H9 (cell line): ENCODE measurements at regions not wholly inside any gene's neighbourhood (a gene's known extent, or its start where the extent isn't known, plus 50 kb on each side); places are given as distances from the start of the nearest gene placed in this dataset.

Experiments used
- DNase-seq: peaks from one replicate; pipeline ENCODE4 v3.0.0-alpha.2; 2017
- H2AFZ ChIP-seq: one replicate; pipeline ENCODE4 v1.6.1; 2013; ENCODE audit warnings: mild to moderate bottlenecking, low read length, control low read depth, moderate library complexity
- H2AK5ac ChIP-seq: 2 replicates; pipeline ENCODE4 v1.6.1; 2013; ENCODE audit warnings: low read length, control low read depth, mixed read lengths; ENCODE audit not compliant: insufficient read length
- H2BK120ac ChIP-seq: one replicate; pipeline ENCODE4 v1.6.1; 2013; ENCODE audit warnings: low read depth, mild to moderate bottlenecking, low read length, control low read depth, inconsistent platforms; ENCODE audit not compliant: poor library complexity, severe bottlenecking
- H2BK12ac ChIP-seq: 2 replicates; pipeline ENCODE4 v1.6.1; 2013; ENCODE audit warnings: low read length, control low read depth, mixed read lengths, low read depth; ENCODE audit not compliant: insufficient read length
- H2BK15ac ChIP-seq: 2 replicates; pipeline ENCODE4 v1.6.1; 2013; ENCODE audit warnings: low read depth, low read length, control low read depth
- H2BK20ac ChIP-seq: one replicate; pipeline ENCODE4 v1.6.1; 2013; ENCODE audit warnings: low read depth, mild to moderate bottlenecking, low read length, control low read depth, inconsistent platforms; ENCODE audit not compliant: poor library complexity, severe bottlenecking
- H2BK5ac ChIP-seq: 2 replicates; pipeline ENCODE4 v1.6.1; 2013; ENCODE audit warnings: low read length, control low read depth, mixed read lengths; ENCODE audit not compliant: insufficient read length
- H3K14ac ChIP-seq: 2 replicates; pipeline ENCODE4 v1.6.1; 2013; ENCODE audit warnings: low read length, control low read depth; ENCODE audit not compliant: insufficient read depth
- H3K18ac ChIP-seq: 2 replicates; pipeline ENCODE4 v1.6.1; 2013; ENCODE audit warnings: low read depth, mild to moderate bottlenecking, mixed read lengths, low read length, control low read depth; ENCODE audit not compliant: insufficient read length
- H3K23ac ChIP-seq: 2 replicates; pipeline ENCODE4 v1.6.1; 2013; ENCODE audit warnings: low read length, control low read depth, mixed read lengths, low read depth; ENCODE audit not compliant: insufficient read length
- H3K23me2 ChIP-seq: 2 replicates; pipeline ENCODE4 v1.6.1; 2013; ENCODE audit warnings: low read depth, mild to moderate bottlenecking, mixed read lengths, low read length, control low read depth; ENCODE audit not compliant: insufficient read length, poor library complexity, severe bottlenecking
- H3K27ac ChIP-seq: 2 replicates; pipeline ENCODE4 v1.5.1; 2013; ENCODE audit warnings: low read length, control low read depth, mixed read lengths, low read depth; ENCODE audit not compliant: insufficient read length
- H3K27me3 ChIP-seq: 2 replicates; pipeline ENCODE4 v1.6.1; 2013; ENCODE audit warnings: low read length, control low read depth, inconsistent platforms; ENCODE audit not compliant: insufficient read depth
- H3K4ac ChIP-seq: 2 replicates; pipeline ENCODE4 v1.6.1; 2013; ENCODE audit warnings: low read depth, mild to moderate bottlenecking, control low read depth, inconsistent platforms, low read length, moderate library complexity
- H3K4me1 ChIP-seq: 2 replicates; pipeline ENCODE4 v1.6.1; 2013; ENCODE audit warnings: low read length, control low read depth, inconsistent platforms; ENCODE audit not compliant: insufficient read depth
- H3K4me2 ChIP-seq: 2 replicates; pipeline ENCODE4 v1.6.1; 2013; ENCODE audit warnings: low read length, control low read depth, mixed read lengths; ENCODE audit not compliant: insufficient read length, insufficient read depth
- H3K56ac ChIP-seq: 2 replicates; pipeline ENCODE4 v1.6.1; 2013; ENCODE audit warnings: low read depth, mild to moderate bottlenecking, mixed read lengths, low read length, control low read depth; ENCODE audit not compliant: insufficient read length
- H3K79me1 ChIP-seq: 2 replicates; pipeline ENCODE4 v1.6.1; 2013; ENCODE audit warnings: low read depth, mild to moderate bottlenecking, moderate library complexity, low read length, control low read depth, inconsistent platforms; ENCODE audit not compliant: insufficient read depth, poor library complexity, severe bottlenecking
- H3K79me2 ChIP-seq: 2 replicates; pipeline ENCODE4 v1.6.1; 2013; ENCODE audit warnings: low read length, control low read depth, inconsistent platforms; ENCODE audit not compliant: insufficient read depth
- H3K9ac ChIP-seq: 2 replicates; pipeline ENCODE4 v1.6.1; 2013; ENCODE audit warnings: low read length, control low read depth, mixed read lengths; ENCODE audit not compliant: insufficient read length; ENCODE audit errors: extremely low read depth
- H3K9me3 ChIP-seq: one replicate; pipeline ENCODE4 v1.6.1; 2013; ENCODE audit warnings: low read depth, low read length, inconsistent platforms; ENCODE audit not compliant: control insufficient read depth
- H3T11ph ChIP-seq: one replicate; pipeline ENCODE4 v1.6.1; 2013; ENCODE audit warnings: mild to moderate bottlenecking, low read length, control low read depth, inconsistent platforms
- H4K20me1 ChIP-seq: one replicate; pipeline ENCODE4 v1.6.1; 2013; ENCODE audit not compliant: control insufficient read depth, insufficient read length, insufficient read depth
- H4K5ac ChIP-seq: 2 replicates; pipeline ENCODE4 v1.6.1; 2013; ENCODE audit warnings: low read depth, mild to moderate bottlenecking, mixed read lengths, low read length, control low read depth; ENCODE audit not compliant: insufficient read length
- H4K8ac ChIP-seq: replicated peaks from 2 replicates; pipeline ENCODE4 v1.6.1; 2013; ENCODE audit warnings: low read length, control low read depth, mixed read lengths, low read depth; ENCODE audit not compliant: insufficient read length
- H4K91ac ChIP-seq: 2 replicates; pipeline ENCODE4 v1.6.1; 2013; ENCODE audit warnings: low read depth, mild to moderate bottlenecking, moderate library complexity, mixed read lengths, low read length, control low read depth; ENCODE audit not compliant: insufficient read length
- H3K27ac Mint-ChIP-seq, 3 experiments: 2 replicates in 2 of 3; 3 replicates in 1 of 3; pipeline ENCODE4 v1.8.0; 2020 to 2021; ENCODE audit warnings: mixed read lengths in 3 of 3, mild to moderate bottlenecking in 1 of 3, moderate library complexity in 1 of 3
- H3K27me3 Mint-ChIP-seq: 2 replicates; pipeline ENCODE4 v1.8.0; 2021; ENCODE audit warnings: low read depth, mild to moderate bottlenecking, moderate library complexity, mixed read lengths
- H3K36me3 Mint-ChIP-seq, 3 experiments: 2 replicates in 2 of 3; 3 replicates in 1 of 3; pipeline ENCODE4 v1.8.0; 2020 to 2021; ENCODE audit warnings: low read depth in 3 of 3, mixed read lengths in 3 of 3; ENCODE audit not compliant: insufficient read depth in 1 of 3
- H3K4me1 Mint-ChIP-seq, 2 experiments: 2 replicates each; pipeline ENCODE4 v1.8.0; 2020; ENCODE audit warnings: mixed read lengths in 2 of 2
- H3K4me3 Mint-ChIP-seq, 2 experiments: 2 replicates in 1 of 2; 3 replicates in 1 of 2; pipeline ENCODE4 v1.8.0; 2020 to 2021; ENCODE audit warnings: mild to moderate bottlenecking in 2 of 2, mixed read lengths in 2 of 2, moderate library complexity in 1 of 2
- H3K9me3 Mint-ChIP-seq, 2 experiments: 2 replicates in 1 of 2; 3 replicates in 1 of 2; pipeline ENCODE4 v1.8.0; 2020; ENCODE audit warnings: mild to moderate bottlenecking in 2 of 2, mixed read lengths in 2 of 2, moderate library complexity in 1 of 2
- WGBS: extraction: QIAGEN DNeasy Blood & Tissue Kit; methylation state at CpG from one replicate; pipeline ENCODE4 v1.1.7; 2013; ENCODE audit warnings: missing lambda C conversion rate, low lambda C conversion rate, mixed read lengths; ENCODE audit not compliant: insufficient read length; ENCODE audit errors: extremely low coverage; 5-methylcytosine and 5-hydroxymethylcytosine counted together
- TF ChIP-seq, protein P1 (sequence below): fragments of 200-600 bp; sonication (generic); conservative IDR thresholded peaks from 3 replicates; pipeline ENCODE4 v1.8.0; 2021; ENCODE audit warnings: antibody characterized with exemption, mild to moderate bottlenecking

DNA sequence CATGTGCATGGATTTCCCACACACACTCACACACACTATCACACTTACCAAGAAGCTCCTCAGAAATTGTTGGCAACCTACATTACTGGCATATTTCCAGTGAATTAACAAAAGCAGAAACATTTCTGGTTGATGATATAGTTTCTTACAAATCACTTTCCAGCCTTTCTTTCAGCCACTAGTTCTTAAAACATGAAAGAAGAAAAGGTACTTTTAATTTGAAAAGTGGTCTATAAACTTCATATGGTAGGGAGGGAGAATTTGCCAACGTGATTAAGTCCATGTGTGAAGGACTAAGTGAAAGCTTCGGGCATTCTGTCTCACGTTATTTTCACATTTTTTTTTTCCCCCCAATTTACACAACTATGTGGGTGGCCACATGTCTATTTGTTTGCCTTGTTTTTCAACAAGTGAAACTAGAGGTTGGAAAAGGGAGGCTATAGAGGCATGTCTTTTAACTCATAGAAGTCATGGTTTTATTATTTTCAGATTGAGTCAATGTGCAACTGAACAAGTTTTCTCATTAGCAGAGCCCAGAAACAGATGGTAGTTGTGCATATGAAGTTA is 832.1 kb upstream of the INTU start:
- Histone ChIP-seq H3K23me2 (no peaks in the 10 kb centered on the region), H3K4me1 (no peaks in the 10 kb centered on the region), H3K23ac (no peak overlapping the region), H3K9me3 (no peaks in the 10 kb centered on the region), H3T11ph (no peak overlapping the region), H2BK5ac (no peak overlapping the region), H4K5ac (no peak overlapping the region), H3K27me3 (no peaks in the 10 kb centered on the region), H4K20me1 (no peaks in the 10 kb centered on the region), H3K14ac (no peak overlapping the region), H3K56ac (no peak overlapping the region), H3K4me2 (no peak overlapping the region), H2AK5ac (no peak overlapping the region), H2BK120ac (no peak overlapping the region), H3K18ac (no peak overlapping the region), H3K4ac (no peak overlapping the region), H4K8ac (no peak overlapping the region), H2BK12ac (no peak overlapping the region), H4K91ac (no peak overlapping the region), H3K9ac (no peak overlapping the region), H3K79me1 (no peaks in the 10 kb centered on the region), H2BK15ac (no peak overlapping the region), H3K27ac (no peak overlapping the region), H3K79me2 (no peaks in the 10 kb centered on the region), H2BK20ac (no peak overlapping the region), H2AFZ (no peak overlapping the region)
- Mint-ChIP-seq H3K36me3 (no peaks in the 10 kb centered on the region), H3K9me3 (no peaks in the 10 kb centered on the region), H3K27ac (no peak overlapping the region; a peak in 1 of 7 replicates), H3K4me3 (no peak overlapping the region), H3K27me3 (no peaks in the 10 kb centered on the region), H3K4me1 (peaks cover 4 to 11% of the 10 kb centered on the region in 2 experiments; a peak in 3 of 4 replicates)
- TF ChIP-seq, protein P1, sequence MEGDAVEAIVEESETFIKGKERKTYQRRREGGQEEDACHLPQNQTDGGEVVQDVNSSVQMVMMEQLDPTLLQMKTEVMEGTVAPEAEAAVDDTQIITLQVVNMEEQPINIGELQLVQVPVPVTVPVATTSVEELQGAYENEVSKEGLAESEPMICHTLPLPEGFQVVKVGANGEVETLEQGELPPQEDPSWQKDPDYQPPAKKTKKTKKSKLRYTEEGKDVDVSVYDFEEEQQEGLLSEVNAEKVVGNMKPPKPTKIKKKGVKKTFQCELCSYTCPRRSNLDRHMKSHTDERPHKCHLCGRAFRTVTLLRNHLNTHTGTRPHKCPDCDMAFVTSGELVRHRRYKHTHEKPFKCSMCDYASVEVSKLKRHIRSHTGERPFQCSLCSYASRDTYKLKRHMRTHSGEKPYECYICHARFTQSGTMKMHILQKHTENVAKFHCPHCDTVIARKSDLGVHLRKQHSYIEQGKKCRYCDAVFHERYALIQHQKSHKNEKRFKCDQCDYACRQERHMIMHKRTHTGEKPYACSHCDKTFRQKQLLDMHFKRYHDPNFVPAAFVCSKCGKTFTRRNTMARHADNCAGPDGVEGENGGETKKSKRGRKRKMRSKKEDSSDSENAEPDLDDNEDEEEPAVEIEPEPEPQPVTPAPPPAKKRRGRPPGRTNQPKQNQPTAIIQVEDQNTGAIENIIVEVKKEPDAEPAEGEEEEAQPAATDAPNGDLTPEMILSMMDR, result no peak
- no CpG with 5 or more reads among the region's 3 CpGs for WGBS
- DNase-seq, result no peak
